ENCODE measurements at regions not wholly inside any gene's neighbourhood (a gene's known extent, or its start where the extent isn't known, plus 50 kb on each side); places are given as distances from the start of the nearest gene placed in this dataset.
"Not testable (repeated sequence)": the region's sequence is repeated elsewhere in the genome, so short reads cannot be mapped to it uniquely, and the experiment has no call there.

- no peaks in the 10 kb centered on the region for H3K27me3 Mint-ChIP-seq
- ATAC-seq (no peak), DNase-seq (no peak)
- no peak overlapping the region for H3K27ac Mint-ChIP-seq
- no peaks in the 10 kb centered on the region for H3K36me3 Mint-ChIP-seq
- H3K9me3 Mint-ChIP-seq = peaks cover 0 to 9% (median 0%) of the 10 kb centered on the region in 9 donors
- POLR2A ChIA-PET = no interaction called here
- no peaks in the 10 kb centered on the region for H3K4me1 Mint-ChIP-seq
- no peak overlapping the region for H3K4me3 Mint-ChIP-seq
Measured at GRCh38 chr7:81195033-81195432, 276.2 kb upstream of the SEMA3C start.

DNA sequence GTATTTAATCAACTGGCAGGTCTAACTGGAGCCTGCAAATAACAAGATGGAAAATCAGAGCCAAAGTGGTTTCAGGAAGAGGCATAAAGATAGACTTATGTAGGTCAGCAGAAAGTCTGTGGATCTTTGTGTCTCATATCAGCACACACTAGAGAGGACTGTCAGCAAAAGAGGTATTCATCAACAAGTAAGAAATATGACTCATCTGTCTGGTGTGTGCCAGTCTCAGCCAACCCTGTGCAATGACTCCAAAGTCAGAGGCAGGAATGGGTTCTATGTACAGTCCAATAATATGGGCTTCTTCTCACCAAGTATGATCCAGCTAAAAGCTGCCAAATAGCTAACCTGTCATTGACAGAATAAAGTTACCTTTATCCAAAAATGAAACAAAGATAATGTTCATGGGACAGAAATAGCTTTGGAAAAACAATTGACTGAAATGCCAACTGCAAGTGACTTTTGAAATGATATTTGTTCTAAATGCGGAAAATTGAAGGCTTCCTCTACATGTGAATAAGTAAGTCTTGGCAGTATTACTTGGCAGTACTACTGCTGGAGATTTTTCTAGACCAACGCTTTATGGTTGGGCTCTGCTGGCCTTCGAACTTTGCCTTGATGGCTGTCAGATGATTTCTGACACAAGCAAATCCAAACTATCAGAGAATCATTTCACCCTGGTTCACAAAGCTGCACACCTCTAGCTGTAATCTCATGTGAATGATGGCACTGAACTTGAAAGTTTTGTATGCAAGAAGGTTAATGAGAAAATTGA lies 272.3 kb upstream of the SEMA3C start:
- H3K4me1 Mint-ChIP-seq = no peaks in the 10 kb centered on the region
- POLR2A ChIA-PET = no interaction called here
- peaks cover 0 to 8% (median 0%) of the 10 kb centered on the region in 9 donors for H3K9me3 Mint-ChIP-seq

DNA sequence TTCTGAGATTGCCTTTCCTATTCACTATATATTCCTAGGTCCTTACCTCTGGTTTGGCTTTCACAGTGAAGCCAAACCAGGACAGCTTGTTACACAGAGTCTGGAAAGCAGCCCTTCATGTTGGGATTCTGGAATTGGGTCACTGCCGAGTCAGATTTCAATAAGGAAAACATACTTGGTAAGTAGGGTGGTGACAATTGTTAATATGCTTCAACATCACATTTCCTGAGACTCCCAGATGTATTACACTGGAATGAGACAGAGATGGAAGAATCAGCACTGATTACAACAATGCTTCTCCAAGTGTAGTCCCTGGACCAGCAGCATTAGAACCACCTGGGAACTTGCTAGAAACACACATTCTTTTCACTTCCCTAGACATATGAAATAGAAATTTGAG lies 268.9 kb upstream of the SEMA3C start:
- H3K4me3 Mint-ChIP-seq = no peak overlapping the region
- POLR2A ChIA-PET = no interaction called here
- no peaks in the 10 kb centered on the region for H3K27me3 Mint-ChIP-seq
- no peaks in the 10 kb centered on the region for H3K4me1 Mint-ChIP-seq
- ATAC-seq = no peak
- DNase-seq = no peak
- H3K36me3 Mint-ChIP-seq = no peaks in the 10 kb centered on the region
- H3K27ac Mint-ChIP-seq = no peak overlapping the region
- H3K9me3 Mint-ChIP-seq = peaks cover 0 to 5% (median 0%) of the 10 kb centered on the region in 9 donors

More for the DNA sequence above, 272.3 kb upstream of the SEMA3C start:
- no peaks in the 10 kb centered on the region for H3K36me3 Mint-ChIP-seq
- DNase-seq (no peak), ATAC-seq (no peak)
- no peak overlapping the region for H3K27ac Mint-ChIP-seq
- no peak overlapping the region for H3K4me3 Mint-ChIP-seq
- no peaks in the 10 kb centered on the region for H3K27me3 Mint-ChIP-seq

DNA sequence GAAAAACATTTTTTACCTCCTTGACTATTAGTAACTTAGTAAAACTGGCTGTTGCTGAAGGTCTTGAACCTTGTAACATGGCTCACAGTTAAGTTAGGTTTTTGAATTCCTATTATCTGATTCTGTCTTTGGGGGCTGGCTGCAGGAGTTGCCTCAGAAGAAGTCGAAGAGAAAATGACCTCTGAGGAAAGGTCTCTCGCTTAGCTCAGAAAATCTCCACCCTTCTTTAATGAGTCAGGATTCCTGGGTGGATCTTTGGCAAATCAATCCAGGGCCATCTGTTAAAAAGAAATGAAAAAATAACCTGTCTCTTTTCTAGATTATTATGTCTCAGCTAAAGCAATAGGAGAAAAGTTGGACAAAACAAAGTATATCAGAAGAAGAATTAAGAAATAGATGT lies 267.8 kb upstream of the SEMA3C start:
- POLR2A ChIA-PET = no interaction called here
- Mint-ChIP-seq H3K36me3 (no peaks in the 10 kb centered on the region), H3K4me3 (no peak overlapping the region), H3K27ac (no peak overlapping the region), H3K4me1 (no peaks in the 10 kb centered on the region), H3K9me3 (peaks cover 0 to 5% (median 0%) of the 10 kb centered on the region in 9 donors), H3K27me3 (no peaks in the 10 kb centered on the region)
- DNase-seq (no peak), ATAC-seq (no peak)

- Mint-ChIP-seq H3K9me3 (peaks cover 0 to 13% (median 0%) of the 10 kb centered on the region in 9 donors), H3K4me1 (no peaks in the 10 kb centered on the region), H3K27me3 (no peaks in the 10 kb centered on the region), H3K4me3 (no peak overlapping the region), H3K27ac (no peak overlapping the region), H3K36me3 (no peaks in the 10 kb centered on the region)
- no peak for DNase-seq
- no peak for ATAC-seq
- POLR2A ChIA-PET = no interaction called here
Measured at GRCh38 chr7:81185072-81185471, 266.2 kb upstream of the SEMA3C start.

DNA sequence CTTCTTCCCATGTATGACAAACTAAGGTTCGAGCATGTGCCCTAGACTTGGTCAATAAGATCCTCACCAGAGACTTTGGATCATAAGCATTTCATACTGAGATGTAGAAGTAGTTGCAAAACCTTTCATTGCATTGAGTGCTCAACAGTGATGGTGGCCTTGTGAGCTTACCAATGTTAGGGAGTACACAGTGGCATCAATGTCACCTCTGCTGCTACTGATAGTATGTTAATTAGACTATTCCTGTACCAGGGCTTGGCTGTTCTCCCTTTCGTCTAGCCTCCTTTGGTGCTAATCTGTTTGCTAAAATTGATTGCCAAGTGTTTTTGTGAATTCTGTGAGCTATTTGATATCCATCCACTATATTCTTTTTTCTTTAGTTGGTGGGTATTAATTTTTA lies 264.5 kb upstream of the SEMA3C start:
- peaks cover 0 to 6% (median 0%) of the 10 kb centered on the region in 3 donors for H3K36me3 Mint-ChIP-seq
- no peak for DNase-seq
- H3K27me3 Mint-ChIP-seq = no peaks in the 10 kb centered on the region
- POLR2A ChIA-PET = no interaction called here
- peaks cover 0 to 16% (median 3%) of the 10 kb centered on the region in 9 donors for H3K9me3 Mint-ChIP-seq
- no peak overlapping the region for H3K4me3 Mint-ChIP-seq
- H3K27ac Mint-ChIP-seq = no peak overlapping the region
- H3K4me1 Mint-ChIP-seq = no peaks in the 10 kb centered on the region
- no peak for ATAC-seq

DNA sequence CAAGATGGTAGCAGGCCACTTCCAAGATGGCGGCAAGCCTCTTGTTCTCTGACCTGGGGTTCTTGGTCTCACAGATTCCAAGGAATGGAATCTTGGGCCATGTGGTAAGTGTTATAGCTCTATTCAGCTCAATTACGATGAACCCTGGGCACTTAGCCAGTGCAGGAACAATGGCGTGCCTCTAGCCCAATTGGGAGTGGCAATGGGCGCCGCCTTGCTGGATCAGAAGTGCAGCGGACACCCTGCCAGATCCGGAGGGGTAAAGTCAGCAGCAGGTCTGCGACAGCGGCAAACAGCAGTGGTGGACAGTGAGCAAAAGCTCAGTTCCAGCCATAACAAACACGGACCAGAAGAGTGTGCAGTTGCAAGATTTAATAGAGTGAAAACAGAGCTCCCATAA lies 263.2 kb upstream of the SEMA3C start:
- H3K4me1 Mint-ChIP-seq, H3K36me3 Mint-ChIP-seq, H3K27me3 Mint-ChIP-seq, ATAC-seq, H3K4me3 Mint-ChIP-seq, DNase-seq, H3K27ac Mint-ChIP-seq, POLR2A ChIA-PET: not testable (repeated sequence)
- peaks cover 0 to 24% (median 5%) of the 10 kb centered on the region in 9 donors for H3K9me3 Mint-ChIP-seq

- no peak overlapping the region for H3K27ac Mint-ChIP-seq
- peaks cover 0 to 6% (median 0%) of the 10 kb centered on the region in 3 donors for H3K36me3 Mint-ChIP-seq
- ATAC-seq = no peak
- H3K4me1 Mint-ChIP-seq = no peaks in the 10 kb centered on the region
- no peak for DNase-seq
- POLR2A ChIA-PET = no interaction called here
- no peaks in the 10 kb centered on the region for H3K27me3 Mint-ChIP-seq
- H3K9me3 Mint-ChIP-seq = peaks cover 0 to 24% (median 5%) of the 10 kb centered on the region in 9 donors
- H3K4me3 Mint-ChIP-seq = no peak overlapping the region
Measured at GRCh38 chr7:81181066-81181465, 262.2 kb upstream of the SEMA3C start.

- H3K27ac Mint-ChIP-seq = no peak overlapping the region
- no peaks in the 10 kb centered on the region for H3K4me1 Mint-ChIP-seq
- DNase-seq (no peak), ATAC-seq (no peak)
- peaks cover 0 to 6% (median 0%) of the 10 kb centered on the region in 3 donors for H3K36me3 Mint-ChIP-seq
- no peaks in the 10 kb centered on the region for H3K27me3 Mint-ChIP-seq
- no peak overlapping the region for H3K4me3 Mint-ChIP-seq
- H3K9me3 Mint-ChIP-seq = peaks cover 0 to 24% (median 5%) of the 10 kb centered on the region in 9 donors
- POLR2A ChIA-PET = no interaction called here
Measured at GRCh38 chr7:81180573-81180972, 261.7 kb upstream of the SEMA3C start.

GRCh38 chr7:81175275-81175940 lies 256.6 kb upstream of the SEMA3C start:
- Mint-ChIP-seq H3K4me3 (no peak overlapping the region), H3K9me3 (peaks cover 0 to 24% (median 5%) of the 10 kb centered on the region in 9 donors), H3K27me3 (no peaks in the 10 kb centered on the region), H3K36me3 (peaks cover 0 to 6% (median 0%) of the 10 kb centered on the region in 3 donors), H3K4me1 (no peaks in the 10 kb centered on the region), H3K27ac (no peak overlapping the region)
- POLR2A ChIA-PET = no interaction called here
- ATAC-seq = no peak
- no peak for DNase-seq

GRCh38 chr7:81173766-81174281 lies 255.0 kb upstream of the SEMA3C start:
- POLR2A ChIA-PET = no interaction called here
- no peaks in the 10 kb centered on the region for H3K27me3 Mint-ChIP-seq
- no peak for DNase-seq
- peaks cover 0 to 4% (median 0%) of the 10 kb centered on the region in 3 donors for H3K36me3 Mint-ChIP-seq
- H3K4me3 Mint-ChIP-seq = no peak overlapping the region
- no peak overlapping the region for H3K27ac Mint-ChIP-seq
- H3K4me1 Mint-ChIP-seq = no peaks in the 10 kb centered on the region
- peaks cover 0 to 13% (median 0%) of the 10 kb centered on the region in 9 donors for H3K9me3 Mint-ChIP-seq
- ATAC-seq = no peak

- no peak for ATAC-seq
- Mint-ChIP-seq H3K4me1 (no peaks in the 10 kb centered on the region), H3K27ac (no peak overlapping the region), H3K27me3 (no peaks in the 10 kb centered on the region), H3K4me3 (no peak overlapping the region), H3K36me3 (no peaks in the 10 kb centered on the region), H3K9me3 (peaks cover 0 to 6% (median 0%) of the 10 kb centered on the region in 9 donors)
- no peak for DNase-seq
- POLR2A ChIA-PET = no interaction called here
Measured at GRCh38 chr7:81170291-81170690, 251.4 kb upstream of the SEMA3C start.

DNA sequence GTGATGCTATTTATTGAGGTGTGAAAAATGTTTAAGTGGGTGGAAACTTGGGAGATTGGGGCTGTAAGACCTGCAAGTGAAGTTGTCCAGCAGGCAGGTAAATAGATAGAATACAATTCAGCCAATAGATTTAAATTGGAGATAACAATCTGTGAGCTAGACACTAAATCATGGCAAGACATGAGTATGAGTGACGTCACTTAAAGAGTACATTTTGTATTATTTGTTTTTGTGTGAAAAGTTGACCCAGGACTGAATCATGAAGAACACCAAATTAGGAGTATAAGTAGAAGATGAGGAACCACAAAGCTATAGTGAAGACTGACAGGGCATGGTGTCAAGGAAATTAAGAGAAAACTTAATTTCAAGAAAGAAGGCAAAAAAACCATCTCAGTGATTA lies 249.1 kb upstream of the SEMA3C start:
- H3K4me3 Mint-ChIP-seq = no peak overlapping the region
- no peaks in the 10 kb centered on the region for H3K27me3 Mint-ChIP-seq
- peaks cover 0 to 2% (median 0%) of the 10 kb centered on the region in 9 donors for H3K9me3 Mint-ChIP-seq
- no peaks in the 10 kb centered on the region for H3K4me1 Mint-ChIP-seq
- POLR2A ChIA-PET = no interaction called here
- H3K27ac Mint-ChIP-seq = no peak overlapping the region
- ATAC-seq (no peak), DNase-seq (no peak)
- no peaks in the 10 kb centered on the region for H3K36me3 Mint-ChIP-seq
